PFSK-1 (cell line): ENCODE measurements at regions not wholly inside any gene's neighbourhood (a gene's known extent, or its start where the extent isn't known, plus 50 kb on each side); places are given as distances from the start of the nearest gene placed in this dataset.

Source experiments
- POLR2AphosphoS5 ChIP-seq: IDR thresholded peaks from 2 replicates; pipeline ENCODE4 v1.6.1; 2012; ENCODE audit warnings: low read depth, mild to moderate bottlenecking, control low read depth, low read length, moderate library complexity
- REST ChIP-seq, 2 experiments: IDR thresholded peaks; 2 replicates each; pipeline versions ENCODE4 v1.6.1 to v1.8.0; 2011 to 2012; ENCODE audit warnings: low read depth in 2 of 2, low read length in 2 of 2, control low read depth in 1 of 2, inconsistent platforms in 1 of 2, mild to moderate bottlenecking in 1 of 2, moderate library complexity in 1 of 2; ENCODE audit not compliant: insufficient read depth in 1 of 2
- SIN3A ChIP-seq: IDR thresholded peaks from 2 replicates; pipeline ENCODE4 v1.6.1; 2012; ENCODE audit warnings: mild to moderate bottlenecking, low read length, moderate library complexity, borderline replicate concordance; ENCODE audit not compliant: insufficient read depth
- TAF1 ChIP-seq: IDR thresholded peaks from 2 replicates; pipeline ENCODE4 v1.6.1; 2012; ENCODE audit warnings: low read length, control low read depth, borderline replicate concordance; ENCODE audit not compliant: insufficient read depth

DNA sequence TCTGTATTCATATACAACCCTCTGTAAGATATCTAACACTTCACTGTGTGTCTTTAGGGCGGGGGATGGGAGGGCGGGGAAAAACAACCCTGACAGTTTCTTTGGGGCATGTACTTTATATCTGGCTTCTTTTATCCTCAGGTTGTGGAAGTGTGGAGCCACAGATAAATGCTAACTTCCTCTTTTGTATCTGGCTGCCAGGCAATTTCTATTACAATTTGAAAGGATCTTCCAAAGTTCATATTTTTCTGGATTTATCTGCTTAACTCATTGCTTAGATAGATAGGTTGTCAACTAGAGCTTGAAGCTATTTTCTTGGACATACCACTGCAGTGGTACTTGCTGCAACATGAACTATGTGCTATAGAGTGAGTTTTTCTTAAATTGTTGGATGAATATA is 393.0 kb downstream of the LMO7 start:
- TF ChIP-seq POLR2AphosphoS5 (no peak), REST (IDR thresholded peaks at IDR 0.05; ENCODE audit: insufficient read depth in 1 of 2, low read depth in 2 of 2, low read length in 2 of 2) (no peak), TAF1 (no peak), SIN3A (no peak)
